ENCODE measurements at regions not wholly inside any gene's neighbourhood (a gene's known extent, or its start where the extent isn't known, plus 50 kb on each side); places are given as distances from the start of the nearest gene placed in this dataset.

GRCh38 chr7:69198250-69198649 is 400.0 kb upstream of the AUTS2 start (continued):
- TF ChIP-seq CHD7 (IDR thresholded peaks at IDR 0.05; ENCODE audit: insufficient replicate concordance, low read length) (no peak), TAF1 (IDR thresholded peaks at IDR 0.05; ENCODE audit: low read depth, low read length) (no peak), NRF1 (IDR thresholded peaks at IDR 0.05; ENCODE audit: low read depth, low read length) (no peak), JUN (IDR thresholded peaks at IDR 0.05; ENCODE audit: low read depth, low read length) (no peak), USF2 (IDR thresholded peaks at IDR 0.05; ENCODE audit: low read length) (no peak), HDAC2 (IDR thresholded peaks at IDR 0.05; ENCODE audit: borderline replicate concordance in 1 of 2, low read depth in 2 of 2, low read length in 2 of 2) (no peak), GABPA (IDR thresholded peaks at IDR 0.05; ENCODE audit: borderline replicate concordance, insufficient read depth, low read length) (no peak), RNF2 (IDR thresholded peaks at IDR 0.05; ENCODE audit: borderline replicate concordance, low read depth, low read length, missing control alignments, poor library complexity, severe bottlenecking) (no peak)

Data from H1 (cell line).